DMS114 treated with DMSO at 0.1 percent for 48 hours (cell line): ENCODE measurements at regions not wholly inside any gene's neighbourhood (a gene's known extent, or its start where the extent isn't known, plus 50 kb on each side); places are given as distances from the start of the nearest gene placed in this dataset.

Experiments used
- DNase-seq: peaks from one replicate; lab custom pipeline; 2025; ENCODE audit not compliant: unreplicated experiment; lab: John Stamatoyannopoulos, UW

- DNase-seq: no peak
Measured at GRCh38 chr6:23454080-23454976, 671.7 kb upstream of the NRSN1 start.

GRCh38 chr6:23455754-23456153 is 670.3 kb upstream of the NRSN1 start:
- DNase-seq: no peak

- no peak for DNase-seq
Measured at GRCh38 chr6:23456396-23456795, 669.6 kb upstream of the NRSN1 start.

- no peak for DNase-seq
Measured at GRCh38 chr6:23457321-23457720, 668.7 kb upstream of the NRSN1 start.

GRCh38 chr6:23465912-23466311 is 660.1 kb upstream of the NRSN1 start:
- DNase-seq: no peak

- no peak for DNase-seq
Measured at GRCh38 chr6:23477586-23477985, 648.4 kb upstream of the NRSN1 start.

- DNase-seq: no peak
Measured at GRCh38 chr6:23478312-23478711, 647.7 kb upstream of the NRSN1 start.

- no peak for DNase-seq
Measured at GRCh38 chr6:23483896-23484295, 642.1 kb upstream of the NRSN1 start.

GRCh38 chr6:23494367-23494766 is 631.6 kb upstream of the NRSN1 start:
- no peak for DNase-seq

GRCh38 chr6:23498013-23498412 is 628.0 kb upstream of the NRSN1 start:
- DNase-seq: no peak

GRCh38 chr6:23499549-23499948 is 626.5 kb upstream of the NRSN1 start:
- no peak for DNase-seq

GRCh38 chr6:23503173-23503572 is 622.8 kb upstream of the NRSN1 start:
- DNase-seq: no peak

- DNase-seq: no peak
Measured at GRCh38 chr6:23505026-23505425, 621.0 kb upstream of the NRSN1 start.

- DNase-seq: no peak
Measured at GRCh38 chr6:23510778-23511510, 615.1 kb upstream of the NRSN1 start.

- DNase-seq: no peak
Measured at GRCh38 chr6:23511817-23512216, 614.2 kb upstream of the NRSN1 start.

- no peak for DNase-seq
Measured at GRCh38 chr6:23518294-23518693, 607.7 kb upstream of the NRSN1 start.

GRCh38 chr6:23522792-23523547 is 603.0 kb upstream of the NRSN1 start:
- DNase-seq: no peak

- no peak for DNase-seq
Measured at GRCh38 chr6:23523771-23524170, 602.2 kb upstream of the NRSN1 start.

GRCh38 chr6:23524548-23524947 is 601.5 kb upstream of the NRSN1 start:
- DNase-seq: no peak

- no peak for DNase-seq
Measured at GRCh38 chr6:23526526-23526925, 599.5 kb upstream of the NRSN1 start.

- no peak for DNase-seq
Measured at GRCh38 chr6:23529902-23530301, 596.1 kb upstream of the NRSN1 start.

- no peak for DNase-seq
Measured at GRCh38 chr6:23531666-23532065, 594.3 kb upstream of the NRSN1 start.
